H9 (cell line): ENCODE measurements at regions not wholly inside any gene's neighbourhood (a gene's known extent, or its start where the extent isn't known, plus 50 kb on each side); places are given as distances from the start of the nearest gene placed in this dataset.

Source experiments
- DNase-seq: peaks from one replicate; pipeline ENCODE4 v3.0.0-alpha.2; 2017
- H2AFZ ChIP-seq: one replicate; pipeline ENCODE4 v1.6.1; 2013; ENCODE audit warnings: mild to moderate bottlenecking, low read length, control low read depth, moderate library complexity
- H2AK5ac ChIP-seq: 2 replicates; pipeline ENCODE4 v1.6.1; 2013; ENCODE audit warnings: low read length, control low read depth, mixed read lengths; ENCODE audit not compliant: insufficient read length
- H2BK120ac ChIP-seq: one replicate; pipeline ENCODE4 v1.6.1; 2013; ENCODE audit warnings: low read depth, mild to moderate bottlenecking, low read length, control low read depth, inconsistent platforms; ENCODE audit not compliant: poor library complexity, severe bottlenecking
- H2BK12ac ChIP-seq: 2 replicates; pipeline ENCODE4 v1.6.1; 2013; ENCODE audit warnings: low read length, control low read depth, mixed read lengths, low read depth; ENCODE audit not compliant: insufficient read length
- H2BK15ac ChIP-seq: 2 replicates; pipeline ENCODE4 v1.6.1; 2013; ENCODE audit warnings: low read depth, low read length, control low read depth
- H2BK20ac ChIP-seq: one replicate; pipeline ENCODE4 v1.6.1; 2013; ENCODE audit warnings: low read depth, mild to moderate bottlenecking, low read length, control low read depth, inconsistent platforms; ENCODE audit not compliant: poor library complexity, severe bottlenecking
- H2BK5ac ChIP-seq: 2 replicates; pipeline ENCODE4 v1.6.1; 2013; ENCODE audit warnings: low read length, control low read depth, mixed read lengths; ENCODE audit not compliant: insufficient read length
- H3K14ac ChIP-seq: 2 replicates; pipeline ENCODE4 v1.6.1; 2013; ENCODE audit warnings: low read length, control low read depth; ENCODE audit not compliant: insufficient read depth
- H3K18ac ChIP-seq: 2 replicates; pipeline ENCODE4 v1.6.1; 2013; ENCODE audit warnings: low read depth, mild to moderate bottlenecking, mixed read lengths, low read length, control low read depth; ENCODE audit not compliant: insufficient read length
- H3K23ac ChIP-seq: 2 replicates; pipeline ENCODE4 v1.6.1; 2013; ENCODE audit warnings: low read length, control low read depth, mixed read lengths, low read depth; ENCODE audit not compliant: insufficient read length
- H3K23me2 ChIP-seq: 2 replicates; pipeline ENCODE4 v1.6.1; 2013; ENCODE audit warnings: low read depth, mild to moderate bottlenecking, mixed read lengths, low read length, control low read depth; ENCODE audit not compliant: insufficient read length, poor library complexity, severe bottlenecking
- H3K27ac ChIP-seq: 2 replicates; pipeline ENCODE4 v1.5.1; 2013; ENCODE audit warnings: low read length, control low read depth, mixed read lengths, low read depth; ENCODE audit not compliant: insufficient read length
- H3K27me3 ChIP-seq: 2 replicates; pipeline ENCODE4 v1.6.1; 2013; ENCODE audit warnings: low read length, control low read depth, inconsistent platforms; ENCODE audit not compliant: insufficient read depth
- H3K4ac ChIP-seq: 2 replicates; pipeline ENCODE4 v1.6.1; 2013; ENCODE audit warnings: low read depth, mild to moderate bottlenecking, control low read depth, inconsistent platforms, low read length, moderate library complexity
- H3K4me1 ChIP-seq: 2 replicates; pipeline ENCODE4 v1.6.1; 2013; ENCODE audit warnings: low read length, control low read depth, inconsistent platforms; ENCODE audit not compliant: insufficient read depth
- H3K4me2 ChIP-seq: 2 replicates; pipeline ENCODE4 v1.6.1; 2013; ENCODE audit warnings: low read length, control low read depth, mixed read lengths; ENCODE audit not compliant: insufficient read length, insufficient read depth
- H3K56ac ChIP-seq: 2 replicates; pipeline ENCODE4 v1.6.1; 2013; ENCODE audit warnings: low read depth, mild to moderate bottlenecking, mixed read lengths, low read length, control low read depth; ENCODE audit not compliant: insufficient read length
- H3K79me1 ChIP-seq: 2 replicates; pipeline ENCODE4 v1.6.1; 2013; ENCODE audit warnings: low read depth, mild to moderate bottlenecking, moderate library complexity, low read length, control low read depth, inconsistent platforms; ENCODE audit not compliant: insufficient read depth, poor library complexity, severe bottlenecking
- H3K79me2 ChIP-seq: 2 replicates; pipeline ENCODE4 v1.6.1; 2013; ENCODE audit warnings: low read length, control low read depth, inconsistent platforms; ENCODE audit not compliant: insufficient read depth
- H3K9ac ChIP-seq: 2 replicates; pipeline ENCODE4 v1.6.1; 2013; ENCODE audit warnings: low read length, control low read depth, mixed read lengths; ENCODE audit not compliant: insufficient read length; ENCODE audit errors: extremely low read depth
- H3K9me3 ChIP-seq: one replicate; pipeline ENCODE4 v1.6.1; 2013; ENCODE audit warnings: low read depth, low read length, inconsistent platforms; ENCODE audit not compliant: control insufficient read depth
- H3T11ph ChIP-seq: one replicate; pipeline ENCODE4 v1.6.1; 2013; ENCODE audit warnings: mild to moderate bottlenecking, low read length, control low read depth, inconsistent platforms
- H4K20me1 ChIP-seq: one replicate; pipeline ENCODE4 v1.6.1; 2013; ENCODE audit not compliant: control insufficient read depth, insufficient read length, insufficient read depth
- H4K5ac ChIP-seq: 2 replicates; pipeline ENCODE4 v1.6.1; 2013; ENCODE audit warnings: low read depth, mild to moderate bottlenecking, mixed read lengths, low read length, control low read depth; ENCODE audit not compliant: insufficient read length
- H4K8ac ChIP-seq: replicated peaks from 2 replicates; pipeline ENCODE4 v1.6.1; 2013; ENCODE audit warnings: low read length, control low read depth, mixed read lengths, low read depth; ENCODE audit not compliant: insufficient read length
- H4K91ac ChIP-seq: 2 replicates; pipeline ENCODE4 v1.6.1; 2013; ENCODE audit warnings: low read depth, mild to moderate bottlenecking, moderate library complexity, mixed read lengths, low read length, control low read depth; ENCODE audit not compliant: insufficient read length
- H3K27ac Mint-ChIP-seq, 3 experiments: 2 replicates in 2 of 3; 3 replicates in 1 of 3; pipeline ENCODE4 v1.8.0; 2020 to 2021; ENCODE audit warnings: mixed read lengths in 3 of 3, mild to moderate bottlenecking in 1 of 3, moderate library complexity in 1 of 3
- H3K27me3 Mint-ChIP-seq: 2 replicates; pipeline ENCODE4 v1.8.0; 2021; ENCODE audit warnings: low read depth, mild to moderate bottlenecking, moderate library complexity, mixed read lengths
- H3K36me3 Mint-ChIP-seq, 3 experiments: 2 replicates in 2 of 3; 3 replicates in 1 of 3; pipeline ENCODE4 v1.8.0; 2020 to 2021; ENCODE audit warnings: low read depth in 3 of 3, mixed read lengths in 3 of 3; ENCODE audit not compliant: insufficient read depth in 1 of 3
- H3K4me1 Mint-ChIP-seq, 2 experiments: 2 replicates each; pipeline ENCODE4 v1.8.0; 2020; ENCODE audit warnings: mixed read lengths in 2 of 2
- H3K4me3 Mint-ChIP-seq, 2 experiments: 2 replicates in 1 of 2; 3 replicates in 1 of 2; pipeline ENCODE4 v1.8.0; 2020 to 2021; ENCODE audit warnings: mild to moderate bottlenecking in 2 of 2, mixed read lengths in 2 of 2, moderate library complexity in 1 of 2
- H3K9me3 Mint-ChIP-seq, 2 experiments: 2 replicates in 1 of 2; 3 replicates in 1 of 2; pipeline ENCODE4 v1.8.0; 2020; ENCODE audit warnings: mild to moderate bottlenecking in 2 of 2, mixed read lengths in 2 of 2, moderate library complexity in 1 of 2
- WGBS: extraction: QIAGEN DNeasy Blood & Tissue Kit; methylation state at CpG from one replicate; pipeline ENCODE4 v1.1.7; 2013; ENCODE audit warnings: missing lambda C conversion rate, low lambda C conversion rate, mixed read lengths; ENCODE audit not compliant: insufficient read length; ENCODE audit errors: extremely low coverage; 5-methylcytosine and 5-hydroxymethylcytosine counted together
- TF ChIP-seq, protein P1 (sequence below): fragments of 200-600 bp; sonication (generic); conservative IDR thresholded peaks from 3 replicates; pipeline ENCODE4 v1.8.0; 2021; ENCODE audit warnings: antibody characterized with exemption, mild to moderate bottlenecking

GRCh38 chr3:38985981-38986380 lies 65.8 kb downstream of the SCN11A start:
- Mint-ChIP-seq H3K9me3 (peaks cover 0 to 3% of the 10 kb centered on the region in 2 experiments; a peak in 3 of 5 replicates), H3K27me3 (peaks cover 2% of the 10 kb centered on the region; the same call in 1 of the 2 replicates), H3K27ac (no peak overlapping the region), H3K4me3 (no peak overlapping the region), H3K36me3 (peaks cover 0 to 8% (median 0%) of the 10 kb centered on the region in 3 experiments; a peak in 1 of 7 replicates), H3K4me1 (peaks cover 17 to 27% of the 10 kb centered on the region in 2 experiments)
- Histone ChIP-seq H3K79me2 (no peaks in the 10 kb centered on the region), H3K4ac (no peak overlapping the region), H3K23me2 (no peaks in the 10 kb centered on the region), H3K4me2 (no peak overlapping the region), H4K20me1 (no peaks in the 10 kb centered on the region), H2BK15ac (no peak overlapping the region), H3K9me3 (no peaks in the 10 kb centered on the region), H2BK120ac (no peak overlapping the region), H4K5ac (no peak overlapping the region), H3K18ac (no peak overlapping the region), H2AK5ac (no peak overlapping the region), H2AFZ (no peak overlapping the region), H4K91ac (no peak overlapping the region), H3K23ac (no peak overlapping the region), H3K4me1 (peaks cover 3% of the 10 kb centered on the region; the same call in 1 of the 2 replicates), H3K79me1 (no peaks in the 10 kb centered on the region), H3K27me3 (no peaks in the 10 kb centered on the region), H4K8ac (no peak overlapping the region), H3T11ph (no peak overlapping the region), H2BK20ac (no peak overlapping the region), H3K14ac (no peak overlapping the region), H3K9ac (no peak overlapping the region), H2BK5ac (no peak overlapping the region), H3K27ac (no peak overlapping the region), H2BK12ac (no peak overlapping the region), H3K56ac (no peak overlapping the region)
- TF ChIP-seq, protein P1, sequence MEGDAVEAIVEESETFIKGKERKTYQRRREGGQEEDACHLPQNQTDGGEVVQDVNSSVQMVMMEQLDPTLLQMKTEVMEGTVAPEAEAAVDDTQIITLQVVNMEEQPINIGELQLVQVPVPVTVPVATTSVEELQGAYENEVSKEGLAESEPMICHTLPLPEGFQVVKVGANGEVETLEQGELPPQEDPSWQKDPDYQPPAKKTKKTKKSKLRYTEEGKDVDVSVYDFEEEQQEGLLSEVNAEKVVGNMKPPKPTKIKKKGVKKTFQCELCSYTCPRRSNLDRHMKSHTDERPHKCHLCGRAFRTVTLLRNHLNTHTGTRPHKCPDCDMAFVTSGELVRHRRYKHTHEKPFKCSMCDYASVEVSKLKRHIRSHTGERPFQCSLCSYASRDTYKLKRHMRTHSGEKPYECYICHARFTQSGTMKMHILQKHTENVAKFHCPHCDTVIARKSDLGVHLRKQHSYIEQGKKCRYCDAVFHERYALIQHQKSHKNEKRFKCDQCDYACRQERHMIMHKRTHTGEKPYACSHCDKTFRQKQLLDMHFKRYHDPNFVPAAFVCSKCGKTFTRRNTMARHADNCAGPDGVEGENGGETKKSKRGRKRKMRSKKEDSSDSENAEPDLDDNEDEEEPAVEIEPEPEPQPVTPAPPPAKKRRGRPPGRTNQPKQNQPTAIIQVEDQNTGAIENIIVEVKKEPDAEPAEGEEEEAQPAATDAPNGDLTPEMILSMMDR, result no peak
- no CpG with 5 or more reads among the region's 4 CpGs for WGBS
- DNase-seq, result no peak
